Peyer's patch (tissue), 4 donors: ENCODE measurements at regions not wholly inside any gene's neighbourhood (a gene's known extent, or its start where the extent isn't known, plus 50 kb on each side); places are given as distances from the start of the nearest gene placed in this dataset.

Source experiments
- POLR2A ChIP-seq, 2 donors: fragments of 450-650 bp; IDR thresholded peaks; one replicate each; pipeline ENCODE4 v1.5.1; 2017; ENCODE audit warnings: antibody characterized with exemption in 2 of 2, mild to moderate bottlenecking in 2 of 2, moderate library complexity in 2 of 2
- TF ChIP-seq, protein P1 (sequence below), 6 experiments: fragments of 450-650 bp in 4 of 6; fragments of 200-600 bp in 2 of 6; sonication (generic) in 1 of 6; IDR thresholded peaks; one replicate each; pipeline ENCODE4 v1.5.1; 2017 to 2019; ENCODE audit warnings: antibody characterized with exemption in 6 of 6, mild to moderate bottlenecking in 3 of 6, moderate library complexity in 1 of 6

DNA sequence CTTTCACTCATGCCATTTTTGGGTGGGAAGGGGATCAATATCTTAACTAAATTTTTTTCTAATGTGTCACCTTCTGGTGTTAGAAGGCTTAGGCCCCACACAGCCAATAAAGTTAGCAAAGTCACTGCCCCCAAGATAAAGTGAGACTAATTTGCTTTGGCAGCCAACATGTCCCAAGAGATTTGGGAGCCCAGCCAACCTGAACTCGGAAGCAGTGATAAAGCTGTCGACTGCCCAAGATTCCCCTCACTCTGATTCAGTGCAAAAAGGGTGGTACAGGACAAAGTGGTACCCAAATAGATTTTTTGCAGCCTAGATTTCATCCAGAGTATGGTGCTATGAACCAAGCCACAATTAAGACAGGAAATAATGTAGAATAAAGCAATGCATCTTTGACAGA is 572.5 kb upstream of the ARRDC3 start:
- TF ChIP-seq, protein P1, sequence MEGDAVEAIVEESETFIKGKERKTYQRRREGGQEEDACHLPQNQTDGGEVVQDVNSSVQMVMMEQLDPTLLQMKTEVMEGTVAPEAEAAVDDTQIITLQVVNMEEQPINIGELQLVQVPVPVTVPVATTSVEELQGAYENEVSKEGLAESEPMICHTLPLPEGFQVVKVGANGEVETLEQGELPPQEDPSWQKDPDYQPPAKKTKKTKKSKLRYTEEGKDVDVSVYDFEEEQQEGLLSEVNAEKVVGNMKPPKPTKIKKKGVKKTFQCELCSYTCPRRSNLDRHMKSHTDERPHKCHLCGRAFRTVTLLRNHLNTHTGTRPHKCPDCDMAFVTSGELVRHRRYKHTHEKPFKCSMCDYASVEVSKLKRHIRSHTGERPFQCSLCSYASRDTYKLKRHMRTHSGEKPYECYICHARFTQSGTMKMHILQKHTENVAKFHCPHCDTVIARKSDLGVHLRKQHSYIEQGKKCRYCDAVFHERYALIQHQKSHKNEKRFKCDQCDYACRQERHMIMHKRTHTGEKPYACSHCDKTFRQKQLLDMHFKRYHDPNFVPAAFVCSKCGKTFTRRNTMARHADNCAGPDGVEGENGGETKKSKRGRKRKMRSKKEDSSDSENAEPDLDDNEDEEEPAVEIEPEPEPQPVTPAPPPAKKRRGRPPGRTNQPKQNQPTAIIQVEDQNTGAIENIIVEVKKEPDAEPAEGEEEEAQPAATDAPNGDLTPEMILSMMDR (IDR thresholded peaks at IDR 0.05) = no peak
- no peak for TF ChIP-seq POLR2A (IDR thresholded peaks at IDR 0.05)
